H7 (cell line): ENCODE measurements at regions not wholly inside any gene's neighbourhood (a gene's known extent, or its start where the extent isn't known, plus 50 kb on each side); places are given as distances from the start of the nearest gene placed in this dataset.

Experiments
- DNase-seq: peaks from one replicate; pipeline ENCODE4 v3.0.0; 2012
- H3K27me3 ChIP-seq: 2 replicates; pipeline ENCODE4 v1.6.0; 2011; ENCODE audit warnings: mild to moderate bottlenecking, low read length; ENCODE audit not compliant: control insufficient read depth, insufficient read depth
- H3K36me3 ChIP-seq: replicated peaks from 2 replicates; pipeline ENCODE4 v1.5.1; 2011; ENCODE audit warnings: low read length; ENCODE audit not compliant: control insufficient read depth, insufficient read depth
- H3K4me3 ChIP-seq: 2 replicates; pipeline ENCODE4 v1.5.1; 2011; ENCODE audit warnings: low read depth, mild to moderate bottlenecking, control low read depth, low read length, moderate library complexity; ENCODE audit not compliant: insufficient read depth

DNA sequence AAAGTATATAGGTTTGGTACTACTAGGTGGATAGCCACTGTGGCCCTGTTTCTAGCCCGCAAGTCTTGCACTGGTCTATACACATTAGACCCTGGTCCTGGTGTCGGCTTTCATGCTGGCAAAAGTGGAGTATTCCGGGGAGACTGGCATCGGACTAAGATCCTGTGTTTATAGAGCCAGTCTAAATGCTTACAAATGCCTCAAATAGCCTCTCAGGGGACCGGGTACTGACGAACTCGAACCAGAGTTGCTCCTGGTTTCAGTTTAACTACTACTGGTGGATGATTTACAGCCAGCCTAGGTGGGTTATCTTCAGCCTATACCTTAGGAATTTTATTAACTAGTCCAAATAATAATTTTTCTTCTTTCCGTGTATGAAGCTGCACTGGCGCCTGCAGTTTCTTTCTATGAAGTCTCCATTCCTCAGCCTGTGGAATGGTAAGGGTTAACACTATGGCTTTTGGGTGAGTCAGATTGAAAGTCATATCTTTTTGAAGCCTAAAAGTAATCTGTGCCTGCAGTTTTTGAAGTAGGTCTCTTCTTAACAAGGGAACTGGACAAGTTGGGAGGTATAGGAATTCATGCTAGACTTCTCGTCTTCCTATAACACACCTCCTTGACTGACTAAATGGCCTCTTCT is 51.3 kb downstream of the OR10H4 start:
- Histone ChIP-seq H3K4me3 (no peak overlapping the region), H3K27me3 (no peaks in the 10 kb centered on the region), H3K36me3 (no peaks in the 10 kb centered on the region)
- no peak for DNase-seq

DNA sequence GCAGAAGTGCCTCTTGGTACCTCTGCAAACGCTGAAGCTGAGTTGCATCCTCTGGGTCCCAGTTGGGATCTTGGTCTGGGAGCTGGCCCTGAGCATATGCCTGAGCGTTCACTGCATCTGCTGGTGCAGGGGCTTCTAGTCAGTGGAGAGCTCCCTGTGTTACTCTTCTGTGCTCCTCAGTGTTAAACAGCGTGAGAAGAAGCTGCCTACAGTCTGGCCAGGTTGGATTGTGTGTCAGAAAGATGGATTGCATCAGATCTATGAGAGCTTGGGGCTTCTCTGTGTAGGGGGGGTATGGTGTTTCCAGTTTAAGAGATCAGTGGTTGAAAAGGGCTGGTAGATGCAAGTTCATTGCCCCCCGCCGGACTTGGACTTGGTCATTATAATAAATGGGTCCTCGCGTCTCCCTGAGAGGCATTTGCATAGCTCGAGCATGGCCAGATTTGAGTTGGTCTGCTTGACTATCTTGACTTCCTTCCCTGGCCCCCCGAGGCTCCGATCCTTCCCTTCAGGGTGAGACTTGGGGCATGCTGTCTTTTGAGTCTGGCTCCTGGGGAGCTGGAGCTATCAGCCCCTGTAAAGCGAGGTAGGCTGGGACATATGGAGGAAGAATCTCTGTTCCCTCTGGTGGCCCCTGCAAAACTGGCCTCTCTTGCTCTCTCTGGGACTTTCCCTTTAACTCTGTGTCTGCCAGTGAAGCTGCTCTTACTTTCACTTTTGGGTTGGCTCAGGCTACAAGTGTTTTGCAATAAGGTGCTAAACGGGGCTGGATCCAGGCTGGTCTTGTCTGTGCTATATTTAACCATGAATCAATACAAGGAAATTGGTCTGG is 52.9 kb downstream of the OR10H4 start:
- Histone ChIP-seq H3K4me3 (no peak overlapping the region), H3K36me3 (no peaks in the 10 kb centered on the region), H3K27me3 (no peaks in the 10 kb centered on the region)
- DNase-seq: no peak

DNA sequence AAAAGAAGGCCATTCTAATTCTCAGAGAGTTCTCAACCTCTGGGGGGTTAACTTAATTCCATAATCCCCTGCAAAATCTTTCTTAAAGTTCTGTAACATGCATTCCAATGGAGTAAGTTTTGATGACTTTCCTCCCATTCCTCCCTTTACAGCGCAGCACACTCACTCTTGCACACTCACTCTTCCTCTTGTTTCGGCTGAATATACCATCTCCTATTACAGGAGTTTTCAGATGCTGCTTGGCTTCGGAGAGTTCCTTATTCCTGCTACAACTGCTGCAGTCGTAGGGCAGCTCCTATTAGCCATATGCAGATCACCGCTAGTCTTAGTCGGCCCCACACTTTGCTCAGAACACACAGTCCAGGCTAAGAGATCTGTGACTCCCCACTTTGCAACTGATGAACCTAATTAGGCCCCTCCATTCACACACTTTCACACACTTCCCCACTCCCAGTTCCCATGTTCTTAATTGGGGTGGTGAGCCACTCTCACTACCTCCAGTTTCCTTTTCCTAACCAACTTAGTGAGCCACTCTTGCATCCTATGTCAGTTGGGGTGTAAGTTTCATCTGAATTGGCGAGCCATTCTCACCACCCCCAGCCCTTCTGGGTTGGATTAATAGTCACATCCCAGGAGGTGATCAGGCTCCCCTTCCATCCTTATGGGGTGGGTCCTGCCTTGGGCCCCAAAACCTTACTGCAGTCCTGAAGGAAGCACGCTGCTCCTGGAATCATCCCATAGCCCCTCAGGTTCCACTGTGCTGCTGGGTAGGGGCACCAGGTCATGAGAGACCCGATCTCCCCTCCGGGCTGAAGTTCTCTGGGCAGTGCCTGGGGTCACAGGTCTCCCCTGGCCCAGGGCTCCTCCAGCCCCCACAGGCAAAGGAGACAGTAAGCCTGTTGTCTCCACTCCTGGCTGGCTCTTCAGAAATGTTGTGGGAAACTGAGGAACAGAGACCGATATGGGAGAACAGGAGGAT is 53.9 kb downstream of the OR10H4 start:
- no peaks in the 10 kb centered on the region for H3K27me3 ChIP-seq
- H3K4me3 ChIP-seq: no peak overlapping the region
- no peaks in the 10 kb centered on the region for H3K36me3 ChIP-seq
- DNase-seq: no peak

DNA sequence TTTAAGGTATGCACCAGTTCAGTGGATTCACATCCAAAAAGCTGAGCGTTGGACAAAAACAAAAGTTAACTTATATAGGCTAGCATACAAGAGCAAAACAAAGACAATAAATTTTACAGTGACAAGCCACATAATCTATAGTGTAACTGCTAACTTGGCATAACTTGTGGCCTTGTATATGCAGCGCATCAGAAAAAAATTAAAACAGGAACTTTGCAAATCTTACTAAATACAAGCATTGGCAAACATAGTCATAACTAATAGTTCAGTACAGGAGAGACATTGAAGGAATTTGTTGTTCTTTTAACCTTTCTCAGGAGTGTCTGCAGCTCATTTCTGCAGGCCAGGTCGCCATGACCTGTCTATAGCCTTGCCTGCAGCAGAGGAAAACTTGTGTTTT is 54.6 kb downstream of the OR10H4 start:
- Histone ChIP-seq H3K36me3 (no peaks in the 10 kb centered on the region), H3K4me3 (no peak overlapping the region), H3K27me3 (no peaks in the 10 kb centered on the region)
- DNase-seq: no peak

DNA sequence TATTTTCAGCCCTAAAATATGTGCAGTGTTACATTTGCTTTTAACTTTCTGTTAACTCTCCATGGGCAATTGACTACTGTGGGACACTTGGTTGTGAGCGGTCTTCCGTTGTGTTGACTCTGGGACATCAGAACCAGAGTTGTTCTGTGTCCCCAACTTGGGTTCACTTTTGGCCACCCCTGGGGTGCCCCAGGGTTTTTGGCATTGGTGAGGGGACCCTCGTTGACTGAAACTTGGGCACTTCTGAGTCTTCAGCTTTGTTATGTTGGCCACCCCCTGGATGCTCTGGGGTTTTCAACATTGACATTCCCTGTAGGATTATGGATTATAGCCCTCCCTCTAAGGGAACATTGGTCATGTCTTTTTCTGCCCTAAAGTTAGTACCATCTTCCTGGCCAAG is 57.1 kb downstream of the OR10H4 start:
- no peak for DNase-seq
- Histone ChIP-seq H3K4me3 (no peak overlapping the region), H3K27me3 (no peaks in the 10 kb centered on the region), H3K36me3 (no peaks in the 10 kb centered on the region)

DNA sequence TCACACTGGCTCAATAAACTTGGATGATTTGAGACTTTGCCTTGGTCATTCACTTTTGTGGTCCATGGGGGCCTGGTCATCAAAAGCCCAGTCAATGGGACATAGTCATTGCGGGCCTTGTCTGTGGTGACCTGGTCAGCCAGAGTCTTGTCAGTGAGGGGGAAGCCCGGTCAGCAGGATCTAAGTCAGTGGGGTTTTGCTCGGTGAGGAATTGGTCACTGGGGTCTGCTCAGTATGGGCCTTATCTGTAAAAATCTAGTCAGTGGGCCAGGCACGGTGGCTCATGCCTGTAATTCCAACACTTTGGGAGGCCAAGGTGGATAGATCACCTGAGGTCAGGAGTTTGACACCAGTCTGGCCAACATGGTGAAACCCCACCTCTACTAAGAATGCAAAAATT is 63.7 kb upstream of the TPM4 start:
- DNase-seq: no peak
- H3K4me3 ChIP-seq: no peak overlapping the region
- no peaks in the 10 kb centered on the region for H3K27me3 ChIP-seq
- H3K36me3 ChIP-seq: no peaks in the 10 kb centered on the region

DNA sequence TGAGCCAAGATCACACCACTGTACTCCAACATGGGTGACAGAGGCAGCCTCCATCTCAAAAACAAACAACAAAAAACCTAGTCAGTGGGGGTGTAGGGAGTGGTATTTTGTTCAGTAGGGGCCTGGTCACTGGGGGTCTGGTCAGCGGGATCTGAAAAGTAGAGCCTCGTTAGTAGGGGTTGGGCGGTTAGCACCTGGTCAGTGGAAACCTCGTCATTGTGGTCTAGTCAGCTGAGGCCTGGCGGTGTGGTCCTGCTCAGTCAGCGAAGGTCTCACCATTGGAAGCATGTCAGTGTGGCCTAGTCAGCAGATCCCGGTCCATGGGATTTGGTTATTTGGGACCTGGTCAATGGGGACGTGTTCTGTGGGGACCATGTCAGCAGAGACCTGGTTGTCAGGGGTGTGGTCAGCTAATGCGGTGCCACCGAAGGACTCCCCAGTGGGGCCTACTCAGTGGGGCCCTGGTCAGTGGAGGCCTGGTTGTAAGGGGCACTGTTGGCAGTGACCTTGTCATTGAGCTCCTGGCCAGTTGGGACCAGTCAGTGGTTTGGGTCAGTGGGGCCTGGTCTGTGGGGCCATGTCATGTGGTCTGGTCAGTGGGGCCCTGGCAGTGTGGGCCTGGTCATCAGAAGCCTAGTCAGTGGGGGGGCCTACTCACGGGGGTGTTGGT is 63.0 kb upstream of the TPM4 start:
- Histone ChIP-seq H3K36me3 (no peaks in the 10 kb centered on the region), H3K4me3 (no peak overlapping the region), H3K27me3 (no peaks in the 10 kb centered on the region)
- DNase-seq: no peak

DNA sequence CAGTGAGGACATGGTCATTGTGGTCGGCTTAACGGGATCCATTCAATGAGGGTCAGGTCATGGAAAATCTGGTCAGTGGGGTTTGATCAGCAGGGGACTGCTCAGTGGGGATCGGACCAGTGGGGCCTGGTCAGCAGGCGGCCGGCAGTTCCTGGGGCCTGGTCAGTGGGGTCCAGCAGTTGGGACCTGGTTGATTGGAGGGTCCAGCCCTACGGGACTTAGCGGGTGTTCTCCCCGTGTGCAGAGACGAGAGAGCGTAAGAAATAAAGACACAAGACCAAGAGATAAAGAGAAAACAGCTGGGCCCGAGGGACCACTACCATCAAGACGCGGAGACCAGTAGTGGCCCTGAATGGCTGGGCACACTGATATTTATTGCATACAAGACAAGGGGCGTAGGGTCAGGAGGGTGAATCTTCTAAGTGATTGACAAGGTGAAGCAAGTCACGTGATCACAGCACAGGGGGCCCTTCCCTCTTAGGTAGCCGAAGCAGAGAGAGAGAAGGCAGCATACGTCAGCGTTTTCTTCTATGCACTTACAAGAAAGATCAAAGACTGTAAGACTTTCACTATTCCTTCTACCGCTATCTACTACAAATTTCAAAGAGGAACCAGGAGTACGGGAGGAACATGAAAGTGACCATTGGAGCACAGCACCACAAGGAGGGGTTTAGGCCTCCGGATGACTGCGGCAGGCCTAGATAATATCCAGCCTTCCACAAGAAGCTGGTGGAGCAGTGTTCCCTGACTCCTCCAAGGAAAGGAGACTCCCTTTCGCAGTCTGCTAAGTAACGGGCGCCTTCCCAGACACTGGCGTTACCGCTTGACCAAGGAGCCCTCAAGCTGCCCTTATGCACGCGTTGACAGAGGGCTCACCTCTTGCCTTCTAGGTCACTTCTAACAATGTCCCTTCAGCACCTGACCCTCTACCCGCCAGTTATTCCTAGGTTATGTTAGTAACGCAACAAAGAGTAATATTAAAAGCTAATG is 62.1 kb upstream of the TPM4 start:
- Histone ChIP-seq H3K36me3 (no peaks in the 10 kb centered on the region), H3K27me3 (no peaks in the 10 kb centered on the region), H3K4me3 (no peak overlapping the region)
- DNase-seq: no peak

DNA sequence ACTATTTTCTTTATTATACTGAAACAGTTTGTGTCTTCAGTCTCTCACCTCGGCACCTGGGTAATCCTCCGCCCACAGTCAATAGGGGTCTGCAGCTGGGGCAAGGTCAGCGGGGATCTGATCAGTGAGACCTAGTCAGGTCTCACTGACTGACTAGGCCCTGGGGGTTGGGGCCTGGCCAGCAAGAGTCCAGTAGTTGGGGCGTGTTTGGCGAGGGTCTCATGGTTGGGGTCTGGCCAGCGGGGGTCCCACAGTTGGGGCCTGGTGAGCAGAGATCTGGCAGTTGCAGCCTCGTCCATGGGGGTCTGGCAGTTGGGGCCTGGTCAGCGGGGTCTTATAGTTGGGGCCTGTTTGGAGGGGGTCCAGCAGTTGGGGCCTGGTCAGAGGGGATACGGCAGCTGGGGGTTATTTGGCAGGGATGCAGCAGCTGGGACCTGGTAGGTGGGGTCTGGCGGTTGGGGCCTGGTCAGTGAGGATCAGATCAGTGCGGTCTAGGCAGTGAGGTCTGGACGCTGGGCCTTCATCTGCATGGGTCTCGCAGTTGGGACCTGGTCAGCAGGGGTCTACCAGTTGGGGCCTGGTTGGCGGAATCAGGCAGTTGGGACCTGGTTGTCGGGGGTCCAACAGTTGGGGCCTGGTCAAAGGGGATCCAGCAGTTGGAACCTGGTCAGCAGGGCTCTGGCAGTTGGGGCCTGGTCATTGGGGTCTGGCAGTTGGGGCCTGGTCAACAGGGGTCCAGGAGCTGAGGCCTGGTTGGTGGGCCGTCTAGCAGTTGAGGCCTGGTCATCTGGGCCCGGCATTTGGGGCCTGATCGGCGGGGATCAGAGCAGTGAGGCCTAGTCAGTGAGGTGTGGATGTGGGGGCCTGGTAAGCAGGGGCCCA is 61.1 kb upstream of the TPM4 start:
- Histone ChIP-seq H3K36me3 (no peaks in the 10 kb centered on the region), H3K27me3 (no peaks in the 10 kb centered on the region), H3K4me3 (no peak overlapping the region)
- DNase-seq: peak; percentile 23

DNA sequence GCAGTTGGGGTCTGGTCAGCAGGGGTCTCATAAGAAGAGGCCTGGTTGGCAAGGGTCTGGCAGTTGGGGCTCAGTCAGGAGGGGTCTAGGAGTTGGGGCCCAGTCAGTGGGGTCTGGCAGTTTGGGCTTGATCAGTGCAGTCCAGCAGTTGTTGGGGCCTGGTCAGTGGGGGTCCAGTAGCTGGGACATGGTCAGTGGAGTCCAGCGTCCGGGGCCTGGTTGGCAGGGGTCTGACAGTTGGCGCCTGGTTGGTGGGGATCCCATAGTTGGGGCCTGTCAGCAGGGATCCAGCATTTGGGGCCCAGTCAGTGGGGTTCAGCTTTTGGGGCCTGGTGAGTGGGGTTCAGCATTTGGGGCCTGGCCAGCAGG is 60.5 kb upstream of the TPM4 start:
- Histone ChIP-seq H3K36me3 (no peaks in the 10 kb centered on the region), H3K4me3 (no peak overlapping the region), H3K27me3 (no peaks in the 10 kb centered on the region)
- peak; percentile 28 for DNase-seq

DNA sequence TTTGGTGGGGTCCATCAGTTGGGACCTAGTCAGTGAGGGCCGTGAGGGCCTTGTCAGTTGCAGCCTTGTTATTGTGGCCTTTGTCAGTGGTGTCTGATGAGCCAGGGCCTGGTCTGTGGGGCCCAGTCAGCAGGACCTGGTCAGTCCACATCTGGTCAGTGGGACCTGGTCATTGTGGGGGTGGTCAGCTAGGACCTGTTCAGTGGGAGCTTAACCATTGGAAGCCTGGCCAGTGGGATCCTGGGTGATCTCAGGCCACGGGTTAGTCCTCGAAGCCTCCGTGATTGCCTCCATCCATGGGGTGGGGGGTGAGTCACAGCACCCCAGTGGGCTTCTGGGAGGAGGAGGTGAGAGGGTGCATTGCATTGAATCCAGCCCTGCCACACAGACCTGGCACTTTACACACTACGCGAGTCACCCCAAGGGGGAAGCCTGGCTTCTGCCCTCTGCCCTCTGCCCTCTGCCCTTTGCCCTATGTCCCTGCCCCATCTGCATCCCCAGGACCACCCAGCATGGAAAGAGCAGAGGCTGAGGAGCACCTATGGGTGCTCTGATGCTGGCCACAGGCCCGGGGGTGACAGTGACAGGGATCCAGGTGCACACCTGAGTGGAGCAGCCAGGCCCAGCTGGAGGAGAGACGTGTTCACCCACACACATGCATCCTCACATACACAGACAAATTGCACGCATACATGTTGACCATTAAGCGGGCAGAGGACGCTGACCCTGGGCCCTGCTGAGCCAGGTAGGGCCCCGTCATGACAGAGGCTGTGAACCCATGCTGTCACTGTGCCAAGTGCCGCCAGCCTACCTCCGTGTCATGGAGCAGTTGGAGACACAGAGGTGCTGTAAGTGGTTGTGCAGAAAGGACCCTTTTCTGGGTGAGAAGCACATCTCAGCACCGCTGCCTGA is 59.8 kb upstream of the TPM4 start:
- DNase-seq: no peak
- Histone ChIP-seq H3K4me3 (no peak overlapping the region), H3K36me3 (no peaks in the 10 kb centered on the region), H3K27me3 (no peaks in the 10 kb centered on the region)

DNA sequence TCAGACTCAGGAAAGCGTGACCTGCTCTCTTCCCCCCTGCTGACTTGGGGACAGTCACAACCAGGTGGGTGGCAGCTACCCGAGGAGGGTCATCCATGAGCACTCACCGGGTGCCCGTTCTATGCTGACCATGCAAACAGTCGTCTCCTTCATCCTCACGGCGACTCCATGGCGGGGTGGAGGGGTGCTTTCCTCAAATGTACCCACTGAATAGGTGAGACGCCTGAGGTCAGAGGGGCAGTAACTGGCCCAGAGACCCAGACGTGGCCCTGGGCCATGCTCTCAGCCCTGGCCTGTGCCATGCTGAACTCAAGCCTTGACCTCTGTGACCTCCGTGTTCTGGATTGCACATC is 59.2 kb upstream of the TPM4 start:
- H3K4me3 ChIP-seq: no peak overlapping the region
- no peak for DNase-seq
- no peaks in the 10 kb centered on the region for H3K27me3 ChIP-seq
- no peaks in the 10 kb centered on the region for H3K36me3 ChIP-seq
